Mesendoderm (in vitro differentiated cells): ENCODE measurements at regions not wholly inside any gene's neighbourhood (a gene's known extent, or its start where the extent isn't known, plus 50 kb on each side); places are given as distances from the start of the nearest gene placed in this dataset.

ENCODE experiments used
- DNase-seq: peaks from one replicate; pipeline ENCODE4 v3.0.0; 2013
- H2AK5ac ChIP-seq: 2 replicates; pipeline ENCODE4 v1.6.1; 2013; ENCODE audit warnings: low read length, inconsistent platforms
- H2BK120ac ChIP-seq: 2 replicates; pipeline ENCODE4 v1.6.1; 2013; ENCODE audit warnings: low read depth, mild to moderate bottlenecking, low read length, moderate library complexity, mixed read lengths
- H2BK15ac ChIP-seq: replicated peaks from 2 replicates; pipeline ENCODE4 v1.6.1; 2013; ENCODE audit warnings: low read depth, mild to moderate bottlenecking, moderate library complexity
- H2BK5ac ChIP-seq: 2 replicates; pipeline ENCODE4 v1.6.1; 2013; ENCODE audit warnings: low read length, inconsistent platforms
- H3K18ac ChIP-seq: 2 replicates; pipeline ENCODE4 v1.6.1; 2013; ENCODE audit warnings: mild to moderate bottlenecking, low read length, mixed read lengths
- H3K23ac ChIP-seq: one replicate; pipeline ENCODE4 v1.6.1; 2013; ENCODE audit warnings: low read length
- H3K27ac ChIP-seq: 2 replicates; pipeline ENCODE4 v1.5.1; 2013; ENCODE audit warnings: low read depth, mild to moderate bottlenecking, inconsistent platforms, low read length, moderate library complexity
- H3K27me3 ChIP-seq: 2 replicates; pipeline ENCODE4 v1.6.1; 2013; ENCODE audit warnings: low read length, control low read depth, mild to moderate bottlenecking, inconsistent platforms; ENCODE audit not compliant: insufficient read depth, poor library complexity
- H3K36me3 ChIP-seq: 2 replicates; pipeline ENCODE4 v1.6.1; 2013; ENCODE audit warnings: low read length, inconsistent platforms; ENCODE audit not compliant: control insufficient read depth, insufficient read depth
- H3K4ac ChIP-seq: one replicate; pipeline ENCODE4 v1.6.1; 2013; ENCODE audit warnings: low read depth, mild to moderate bottlenecking, low read length, moderate library complexity
- H3K4me1 ChIP-seq: 2 replicates; pipeline ENCODE4 v1.6.1; 2013; ENCODE audit warnings: low read depth, low read length, inconsistent platforms; ENCODE audit not compliant: control insufficient read depth
- H3K4me2 ChIP-seq: 2 replicates; pipeline ENCODE4 v1.6.1; 2013; ENCODE audit warnings: low read length
- H3K4me3 ChIP-seq: 2 replicates; pipeline ENCODE4 v1.5.1; 2013; ENCODE audit warnings: mild to moderate bottlenecking, low read length
- H3K56ac ChIP-seq: one replicate; pipeline ENCODE4 v1.6.1; 2013; ENCODE audit warnings: low read length
- H3K79me1 ChIP-seq: 2 replicates; pipeline ENCODE4 v1.6.1; 2013; ENCODE audit warnings: low read length, inconsistent platforms
- H3K79me2 ChIP-seq: 2 replicates; pipeline ENCODE4 v1.6.1; 2013; ENCODE audit warnings: mild to moderate bottlenecking, low read length; ENCODE audit not compliant: control insufficient read depth, insufficient read depth
- H3K9ac ChIP-seq: 2 replicates; pipeline ENCODE4 v1.6.1; 2013; ENCODE audit warnings: low read length, inconsistent platforms
- H4K5ac ChIP-seq: one replicate; pipeline ENCODE4 v1.6.1; 2013; ENCODE audit warnings: low read length
- H4K8ac ChIP-seq: one replicate; pipeline ENCODE4 v1.6.1; 2013; ENCODE audit warnings: low read depth, mild to moderate bottlenecking, control low read depth, low read length, moderate library complexity
- WGBS: extraction: QIAGEN DNeasy Blood & Tissue Kit; methylation state at CpG from one replicate; pipeline ENCODE4 v1.1.7; 2013; ENCODE audit warnings: low lambda C conversion rate, missing lambda C conversion rate; ENCODE audit not compliant: insufficient coverage; ENCODE audit errors: extremely low coverage; 5-methylcytosine and 5-hydroxymethylcytosine counted together

GRCh38 chr5:72623936-72624335 lies 116.7 kb upstream of the ZNF366 start:
- Histone ChIP-seq H3K23ac (no peak overlapping the region), H2BK120ac (no peak overlapping the region), H4K5ac (no peak overlapping the region), H3K4me2 (no peak overlapping the region), H2AK5ac (no peak overlapping the region), H3K9ac (no peak overlapping the region), H3K27ac (no peak overlapping the region), H2BK15ac (no peak overlapping the region), H3K27me3 (no peaks in the 10 kb centered on the region), H3K4me3 (no peak overlapping the region), H3K36me3 (no peaks in the 10 kb centered on the region), H3K4ac (no peak overlapping the region), H3K79me2 (no peaks in the 10 kb centered on the region), H3K79me1 (no peaks in the 10 kb centered on the region), H3K56ac (no peak overlapping the region), H4K8ac (no peak overlapping the region), H2BK5ac (no peak overlapping the region), H3K18ac (no peak overlapping the region), H3K4me1 (peaks cover 5% of the 10 kb centered on the region)
- no peak for DNase-seq
- no CpG with 5 or more reads among the region's 2 CpGs for WGBS

GRCh38 chr5:72623323-72623722 lies 116.1 kb upstream of the ZNF366 start:
- H3K27me3 ChIP-seq = no peaks in the 10 kb centered on the region

GRCh38 chr5:72622170-72622760 lies 115.1 kb upstream of the ZNF366 start:
- Histone ChIP-seq H4K8ac (no peak overlapping the region), H3K23ac (no peak overlapping the region), H4K5ac (no peak overlapping the region), H3K9ac (no peak overlapping the region), H2BK15ac (no peak overlapping the region), H3K27me3 (no peaks in the 10 kb centered on the region), H3K4ac (no peak overlapping the region), H3K79me2 (no peaks in the 10 kb centered on the region), H3K4me1 (peaks cover 5% of the 10 kb centered on the region), H3K4me2 (no peak overlapping the region), H3K36me3 (no peaks in the 10 kb centered on the region), H3K18ac (no peak overlapping the region), H3K56ac (no peak overlapping the region), H3K4me3 (no peak overlapping the region), H3K27ac (no peak overlapping the region), H3K79me1 (no peaks in the 10 kb centered on the region), H2BK120ac (no peak overlapping the region), H2BK5ac (no peak overlapping the region), H2AK5ac (no peak overlapping the region)
- WGBS = no CpG with 5 or more reads among the region's 5 CpGs
- DNase-seq = no peak

More at GRCh38 chr5:72623323-72623722, 116.1 kb upstream of the ZNF366 start:
- Histone ChIP-seq H3K4me2 (no peak overlapping the region), H4K5ac (no peak overlapping the region), H3K79me1 (no peaks in the 10 kb centered on the region), H3K27ac (no peak overlapping the region), H3K4me1 (peaks cover 5% of the 10 kb centered on the region), H2BK120ac (no peak overlapping the region), H3K4ac (no peak overlapping the region), H4K8ac (no peak overlapping the region), H3K56ac (no peak overlapping the region), H3K4me3 (no peak overlapping the region), H3K79me2 (no peaks in the 10 kb centered on the region), H3K18ac (no peak overlapping the region), H3K9ac (no peak overlapping the region), H2BK15ac (peak overlapping the region; percentile 85), H3K23ac (no peak overlapping the region), H3K36me3 (no peaks in the 10 kb centered on the region), H2BK5ac (no peak overlapping the region), H2AK5ac (no peak overlapping the region)
- no peak for DNase-seq
- WGBS = no CpG with 5 or more reads among the region's 6 CpGs

GRCh38 chr5:72621576-72621975 lies 114.4 kb upstream of the ZNF366 start:
- Histone ChIP-seq H4K5ac (no peak overlapping the region), H3K27ac (no peak overlapping the region), H3K4me1 (peaks cover 5% of the 10 kb centered on the region), H3K27me3 (no peaks in the 10 kb centered on the region), H2BK5ac (no peak overlapping the region), H4K8ac (no peak overlapping the region), H3K36me3 (no peaks in the 10 kb centered on the region), H2AK5ac (no peak overlapping the region), H2BK15ac (no peak overlapping the region), H3K4me3 (no peak overlapping the region), H3K4ac (peak overlapping the region; percentile 21), H3K4me2 (no peak overlapping the region), H3K9ac (no peak overlapping the region), H2BK120ac (no peak overlapping the region), H3K79me1 (no peaks in the 10 kb centered on the region), H3K23ac (no peak overlapping the region), H3K18ac (no peak overlapping the region), H3K79me2 (no peaks in the 10 kb centered on the region), H3K56ac (no peak overlapping the region)
- no CpG with 5 or more reads among the region's 1 CpG for WGBS
- DNase-seq = no peak

- no peak overlapping the region for H3K4ac ChIP-seq
- no peak overlapping the region for H2AK5ac ChIP-seq
- no peak overlapping the region for H3K23ac ChIP-seq
- no peak overlapping the region for H2BK15ac ChIP-seq
- H3K4me3 ChIP-seq = no peak overlapping the region
- no peak overlapping the region for H3K56ac ChIP-seq
- H3K79me1 ChIP-seq = no peaks in the 10 kb centered on the region
- H3K4me2 ChIP-seq = no peak overlapping the region
- H3K4me1 ChIP-seq = peaks cover 5% of the 10 kb centered on the region
- no peak overlapping the region for H2BK120ac ChIP-seq
- no peak overlapping the region for H3K18ac ChIP-seq
- no peaks in the 10 kb centered on the region for H3K79me2 ChIP-seq
- H4K5ac ChIP-seq = no peak overlapping the region
- no peaks in the 10 kb centered on the region for H3K36me3 ChIP-seq
- no peak overlapping the region for H2BK5ac ChIP-seq
- no peak overlapping the region for H3K9ac ChIP-seq
- H3K27ac ChIP-seq = no peak overlapping the region
- H3K27me3 ChIP-seq = no peaks in the 10 kb centered on the region
- no CpG with 5 or more reads among the region's 1 CpG for WGBS
- DNase-seq = no peak
- H4K8ac ChIP-seq = no peak overlapping the region
Measured at GRCh38 chr5:72619677-72620076, 112.5 kb upstream of the ZNF366 start.

GRCh38 chr5:72619251-72619650 lies 112.0 kb upstream of the ZNF366 start:
- Histone ChIP-seq H3K79me2 (no peaks in the 10 kb centered on the region), H3K9ac (no peak overlapping the region), H3K56ac (no peak overlapping the region), H3K36me3 (no peaks in the 10 kb centered on the region), H3K23ac (no peak overlapping the region), H3K4ac (no peak overlapping the region), H3K4me2 (no peak overlapping the region), H4K5ac (no peak overlapping the region), H2BK120ac (no peak overlapping the region), H4K8ac (no peak overlapping the region), H2BK5ac (no peak overlapping the region), H3K18ac (no peak overlapping the region), H2AK5ac (no peak overlapping the region), H3K27me3 (no peaks in the 10 kb centered on the region), H3K4me1 (peaks cover 5% of the 10 kb centered on the region), H3K27ac (no peak overlapping the region), H2BK15ac (no peak overlapping the region), H3K79me1 (no peaks in the 10 kb centered on the region), H3K4me3 (no peak overlapping the region)
- DNase-seq = no peak
- no CpG with 5 or more reads among the region's 2 CpGs for WGBS
